OCI-LY1 (cell line): ENCODE measurements at regions not wholly inside any gene's neighbourhood (a gene's known extent, or its start where the extent isn't known, plus 50 kb on each side); places are given as distances from the start of the nearest gene placed in this dataset.

Experiments used
- CTCF ChIP-seq: fragments of 200-600 bp; sonication (generic), shearing (Covaris generic); IDR thresholded peaks from 2 replicates; pipeline ENCODE4 v1.5.1; 2017; ENCODE audit warnings: mild to moderate bottlenecking, antibody characterized with exemption, low read length, moderate library complexity, mixed read lengths
- EZH2 ChIP-seq: fragments of 200-600 bp; sonication (generic), shearing (Covaris generic); IDR thresholded peaks from 2 replicates; pipeline ENCODE4 v1.8.0; 2017; ENCODE audit warnings: borderline replicate concordance, mixed run types, mild to moderate bottlenecking, antibody characterized with exemption, low read length, moderate library complexity, mixed read lengths

- TF ChIP-seq CTCF (no peak), EZH2 (no peak)
Measured at GRCh38 chr5:3361811-3362605, 233.6 kb upstream of the IRX1 start.
